Tibial nerve (tissue), 3 donors: ENCODE measurements at regions not wholly inside any gene's neighbourhood (a gene's known extent, or its start where the extent isn't known, plus 50 kb on each side); places are given as distances from the start of the nearest gene placed in this dataset.

Experiments used
- POLR2A ChIP-seq, 2 donors: fragments of 450-650 bp; IDR thresholded peaks; one replicate each; pipeline ENCODE4 v1.6.1; 2017; ENCODE audit warnings: antibody characterized with exemption in 2 of 2, mild to moderate bottlenecking in 2 of 2, moderate library complexity in 2 of 2
- TF ChIP-seq, protein P1 (sequence below), 5 experiments: fragments of 200-600 bp in 3 of 5; fragments of 450-650 bp in 2 of 5; sonication (generic) in 3 of 5; IDR thresholded peaks; one replicate each; pipeline ENCODE4 v1.5.1; 2016 to 2019; ENCODE audit warnings: antibody characterized with exemption in 5 of 5, mild to moderate bottlenecking in 3 of 5, moderate library complexity in 2 of 5

DNA sequence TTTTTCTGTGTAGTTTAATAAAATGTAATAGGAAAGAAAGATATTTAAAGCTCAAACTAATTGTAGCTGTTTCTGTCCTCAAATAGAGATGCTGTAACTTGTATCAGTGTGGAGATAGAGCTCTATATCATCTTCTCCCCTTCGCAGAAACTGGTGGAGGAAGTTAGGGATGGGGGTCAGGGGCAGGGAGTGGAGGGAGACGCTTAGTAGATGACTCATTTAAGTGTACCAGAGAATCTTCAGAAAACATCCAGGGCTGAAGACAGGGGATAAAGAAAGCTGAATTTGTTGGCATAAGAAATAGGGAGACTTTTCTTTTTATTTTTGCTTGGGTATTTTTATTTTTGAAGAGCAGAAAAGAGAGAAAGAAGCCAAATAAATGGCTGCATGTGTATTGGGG lies 282.6 kb upstream of the DPYD start:
- TF ChIP-seq, protein P1, sequence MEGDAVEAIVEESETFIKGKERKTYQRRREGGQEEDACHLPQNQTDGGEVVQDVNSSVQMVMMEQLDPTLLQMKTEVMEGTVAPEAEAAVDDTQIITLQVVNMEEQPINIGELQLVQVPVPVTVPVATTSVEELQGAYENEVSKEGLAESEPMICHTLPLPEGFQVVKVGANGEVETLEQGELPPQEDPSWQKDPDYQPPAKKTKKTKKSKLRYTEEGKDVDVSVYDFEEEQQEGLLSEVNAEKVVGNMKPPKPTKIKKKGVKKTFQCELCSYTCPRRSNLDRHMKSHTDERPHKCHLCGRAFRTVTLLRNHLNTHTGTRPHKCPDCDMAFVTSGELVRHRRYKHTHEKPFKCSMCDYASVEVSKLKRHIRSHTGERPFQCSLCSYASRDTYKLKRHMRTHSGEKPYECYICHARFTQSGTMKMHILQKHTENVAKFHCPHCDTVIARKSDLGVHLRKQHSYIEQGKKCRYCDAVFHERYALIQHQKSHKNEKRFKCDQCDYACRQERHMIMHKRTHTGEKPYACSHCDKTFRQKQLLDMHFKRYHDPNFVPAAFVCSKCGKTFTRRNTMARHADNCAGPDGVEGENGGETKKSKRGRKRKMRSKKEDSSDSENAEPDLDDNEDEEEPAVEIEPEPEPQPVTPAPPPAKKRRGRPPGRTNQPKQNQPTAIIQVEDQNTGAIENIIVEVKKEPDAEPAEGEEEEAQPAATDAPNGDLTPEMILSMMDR (IDR thresholded peaks at IDR 0.05), result no peak
- no peak for TF ChIP-seq POLR2A (IDR thresholded peaks at IDR 0.05)
